Natural killer cell (primary cell): ENCODE measurements at regions not wholly inside any gene's neighbourhood (a gene's known extent, or its start where the extent isn't known, plus 50 kb on each side); places are given as distances from the start of the nearest gene placed in this dataset.

Experiments used
- ATAC-seq, 3 donors: fragments of 150-1000 bp in 2 of 3; fragments of 200-7000 bp in 1 of 3; cut with Tn5 transposase; 1 replicate in 1 of 3; 2 replicates in 2 of 3; pipeline ENCODE4 v1.10.0; 2021; ENCODE audit warnings: mild to moderate bottlenecking in 2 of 3, moderate library complexity in 2 of 3
- DNase-seq, 2 donors: peaks; one replicate each; pipeline versions ENCODE4 v3.0.0 to v3.0.0-alpha.2; 2013 to 2021; ENCODE audit warnings: mixed read lengths in 1 of 2
- H3K27ac ChIP-seq: one replicate; pipeline ENCODE4 v1.5.1; 2013; ENCODE audit warnings: mild to moderate bottlenecking, low read length
- H3K27me3 ChIP-seq: one replicate; pipeline ENCODE4 v1.6.1; 2013; ENCODE audit warnings: low read length; ENCODE audit not compliant: control insufficient read depth, insufficient read depth
- H3K36me3 ChIP-seq: one replicate; pipeline ENCODE4 v1.6.1; 2013; ENCODE audit warnings: low read length; ENCODE audit not compliant: control insufficient read depth, insufficient read depth
- H3K4me1 ChIP-seq: one replicate; pipeline ENCODE4 v1.6.1; 2013; ENCODE audit warnings: low read length; ENCODE audit not compliant: control insufficient read depth, insufficient read depth
- H3K4me3 ChIP-seq: one replicate; pipeline ENCODE4 v1.5.1; 2013; ENCODE audit warnings: low read length
- H3K9me3 ChIP-seq: one replicate; pipeline ENCODE4 v1.6.1; 2013; ENCODE audit warnings: low read length; ENCODE audit not compliant: control insufficient read depth, insufficient read depth
- H3K27ac Mint-ChIP-seq, 2 donors: one replicate each; pipeline ENCODE4 v1.8.0; 2022; ENCODE audit warnings: mild to moderate bottlenecking in 2 of 2, mixed read lengths in 2 of 2, moderate library complexity in 1 of 2
- H3K27me3 Mint-ChIP-seq, 2 donors: one replicate each; pipeline ENCODE4 v1.8.0; 2022; ENCODE audit warnings: low read depth in 2 of 2, mixed read lengths in 2 of 2
- H3K36me3 Mint-ChIP-seq: one replicate; pipeline ENCODE4 v1.8.0; 2022; ENCODE audit warnings: mixed read lengths
- H3K4me1 Mint-ChIP-seq, 2 donors: one replicate each; pipeline ENCODE4 v1.8.0; 2022; ENCODE audit warnings: mixed read lengths in 2 of 2
- H3K4me3 Mint-ChIP-seq: one replicate; pipeline ENCODE4 v1.8.0; 2022; ENCODE audit warnings: mild to moderate bottlenecking, moderate library complexity, mixed read lengths
- H3K9me3 Mint-ChIP-seq, 2 donors: one replicate each; pipeline ENCODE4 v1.8.0; 2022; ENCODE audit warnings: mixed read lengths in 2 of 2
- CTCF ChIP-seq: fragments of 200-600 bp; IDR thresholded peaks from one replicate; pipeline ENCODE4 v1.8.0; 2022; ENCODE audit warnings: antibody characterized with exemption
- WGBS: methylation state at CpG from one replicate; pipeline ENCODE4 v1.1.7; 2013; ENCODE audit warnings: missing lambda C conversion rate; ENCODE audit not compliant: insufficient coverage; 5-methylcytosine and 5-hydroxymethylcytosine counted together
- intact Hi-C: fragments of 100-400 bp; cut with micrococcal nuclease; formaldehyde crosslinking; loops from one replicate; pipeline ENCODE4 v1.14.2; 2022

- Mint-ChIP-seq H3K9me3 (no peaks in the 10 kb centered on the region), H3K4me1 (no peaks in the 10 kb centered on the region), H3K36me3 (no peaks in the 10 kb centered on the region), H3K27ac (no peak overlapping the region), H3K27me3 (no peaks in the 10 kb centered on the region), H3K4me3 (no peak overlapping the region)
- ATAC-seq (no peak), DNase-seq (no peak)
- H3K9me3 ChIP-seq = no peaks in the 10 kb centered on the region
- H3K4me1 ChIP-seq = no peaks in the 10 kb centered on the region
- no peak overlapping the region for H3K27ac ChIP-seq
- TF ChIP-seq CTCF = no peak
- H3K36me3 ChIP-seq = no peaks in the 10 kb centered on the region
- intact Hi-C loops = no loop called here
- no peak overlapping the region for H3K4me3 ChIP-seq
- 79% methylated on average over 3 of the region's 3 CpGs for WGBS
- no peaks in the 10 kb centered on the region for H3K27me3 ChIP-seq
Measured at GRCh38 chr6:21354805-21355238, 238.7 kb upstream of the SOX4 start.

- Histone ChIP-seq H3K4me3 (no peak overlapping the region), H3K36me3 (no peaks in the 10 kb centered on the region), H3K27ac (no peak overlapping the region), H3K4me1 (no peaks in the 10 kb centered on the region), H3K27me3 (no peaks in the 10 kb centered on the region), H3K9me3 (no peaks in the 10 kb centered on the region)
- ATAC-seq (no peak), DNase-seq (no peak)
- H3K27me3 Mint-ChIP-seq = no peaks in the 10 kb centered on the region
- TF ChIP-seq CTCF = no peak
- no peaks in the 10 kb centered on the region for H3K4me1 Mint-ChIP-seq
- intact Hi-C loops = no loop called here
- H3K27ac Mint-ChIP-seq = no peak overlapping the region
- no peaks in the 10 kb centered on the region for H3K9me3 Mint-ChIP-seq
- no peak overlapping the region for H3K4me3 Mint-ChIP-seq
- 94% methylated on average over 2 of the region's 4 CpGs for WGBS
- H3K36me3 Mint-ChIP-seq = no peaks in the 10 kb centered on the region
Measured at GRCh38 chr6:21355638-21356037, 237.9 kb upstream of the SOX4 start.

GRCh38 chr6:21357262-21357661, 236.3 kb upstream of the SOX4 start:
- H3K36me3 Mint-ChIP-seq = no peaks in the 10 kb centered on the region
- ATAC-seq (no peak), DNase-seq (no peak)
- no peaks in the 10 kb centered on the region for H3K36me3 ChIP-seq
- no peak overlapping the region for H3K27ac ChIP-seq
- H3K27me3 Mint-ChIP-seq = no peaks in the 10 kb centered on the region
- no peak overlapping the region for H3K4me3 Mint-ChIP-seq
- TF ChIP-seq CTCF = no peak
- no peaks in the 10 kb centered on the region for H3K9me3 Mint-ChIP-seq
- no peaks in the 10 kb centered on the region for H3K4me1 Mint-ChIP-seq
- H3K9me3 ChIP-seq = no peaks in the 10 kb centered on the region
- H3K27me3 ChIP-seq = no peaks in the 10 kb centered on the region
- WGBS = 98% methylated on average over 8 of the region's 8 CpGs
- H3K4me1 ChIP-seq = no peaks in the 10 kb centered on the region
- no peak overlapping the region for H3K27ac Mint-ChIP-seq
- intact Hi-C loops = no loop called here
- no peak overlapping the region for H3K4me3 ChIP-seq

GRCh38 chr6:21359926-21360325, 233.6 kb upstream of the SOX4 start:
- Histone ChIP-seq H3K9me3 (no peaks in the 10 kb centered on the region), H3K27ac (no peak overlapping the region), H3K4me3 (no peak overlapping the region), H3K36me3 (no peaks in the 10 kb centered on the region), H3K4me1 (no peaks in the 10 kb centered on the region), H3K27me3 (no peaks in the 10 kb centered on the region)
- 84% methylated on average over 2 of the region's 2 CpGs for WGBS
- Mint-ChIP-seq H3K9me3 (no peaks in the 10 kb centered on the region), H3K36me3 (no peaks in the 10 kb centered on the region), H3K4me1 (no peaks in the 10 kb centered on the region), H3K27ac (no peak overlapping the region), H3K4me3 (no peak overlapping the region), H3K27me3 (no peaks in the 10 kb centered on the region)
- no peak for DNase-seq
- TF ChIP-seq CTCF = no peak
- no peak for ATAC-seq
- intact Hi-C loops = no loop called here
